ENCODE measurements at regions not wholly inside any gene's neighbourhood (a gene's known extent, or its start where the extent isn't known, plus 50 kb on each side); places are given as distances from the start of the nearest gene placed in this dataset.

GRCh38 chr5:97670447-97670846, 487.4 kb upstream of the RIOK2 start:
- H2AFZ ChIP-seq (ENCODE audit: low read length): no peak overlapping the region
- H2BK120ac ChIP-seq (replicated peaks; ENCODE audit: low read depth, low read length): no peak overlapping the region
- no peaks in the 10 kb centered on the region for H4K20me1 ChIP-seq (replicated peaks in 1 of 2; ENCODE audit: control insufficient read depth in 1 of 2, insufficient read depth in 2 of 2, low read length in 2 of 2)
- FAIRE-seq (no peak), DNase-seq (ENCODE audit: low read depth in 1 of 2, low spot score in 2 of 2) (no peak)
- no peak overlapping the region for H3K4me2 ChIP-seq (ENCODE audit: insufficient read depth in 1 of 2, low read depth in 2 of 2, low read length in 2 of 2)
- H3K4ac ChIP-seq (replicated peaks; ENCODE audit: insufficient read length, low read depth, low read length): no peak overlapping the region
- ChIA-PET POLR2A (ENCODE audit: partially characterized antibody) (no interaction called here), CTCF (ENCODE audit: partially characterized antibody) (no interaction called here)
- no peak overlapping the region for H2BK15ac ChIP-seq (ENCODE audit: low read length)
- no peak overlapping the region for H4K91ac ChIP-seq (replicated peaks; ENCODE audit: insufficient read length, low read length)
- no peaks in the 10 kb centered on the region for H3K23me2 ChIP-seq (ENCODE audit: low read depth, low read length)
- no peak overlapping the region for H3K27ac ChIP-seq (ENCODE audit: low read depth, low read length)
- H4K8ac ChIP-seq (ENCODE audit: extremely low read depth, insufficient read depth, low read length): no peak overlapping the region
- no peaks in the 10 kb centered on the region for H3K27me3 ChIP-seq (replicated peaks in 1 of 4; ENCODE audit: control insufficient read depth in 3 of 4, extremely low read depth in 1 of 4, insufficient read depth in 3 of 4, low read length in 3 of 4)
- H2BK12ac ChIP-seq (ENCODE audit: low read depth, low read length): no peak overlapping the region
- H2BK5ac ChIP-seq (ENCODE audit: low read depth, low read length): no peak overlapping the region
- no peak overlapping the region for H2BK20ac ChIP-seq (ENCODE audit: low read length)
- H3K56ac ChIP-seq (replicated peaks; ENCODE audit: insufficient read length, low read depth, low read length): no peak overlapping the region
- H3K23ac ChIP-seq (ENCODE audit: insufficient read length): no peak overlapping the region
- no peak overlapping the region for H4K5ac ChIP-seq (ENCODE audit: insufficient read length, low read depth, low read length)
- H3K9me3 ChIP-seq (ENCODE audit: insufficient read depth in 2 of 2, low read depth in 1 of 2, low read length in 1 of 2): no peaks in the 10 kb centered on the region
- H3K9ac ChIP-seq (replicated peaks in 1 of 4; ENCODE audit: extremely low read depth in 1 of 4, low read depth in 3 of 4, low read length in 3 of 4): no peak overlapping the region
- H3K14ac ChIP-seq (ENCODE audit: insufficient read length): no peak overlapping the region
- H3K18ac ChIP-seq (ENCODE audit: extremely low read depth, low read length): no peak overlapping the region
- H3K79me1 ChIP-seq (ENCODE audit: low read depth, low read length): no peaks in the 10 kb centered on the region
- H3K79me2 ChIP-seq (ENCODE audit: control insufficient read depth in 1 of 2, insufficient read depth in 2 of 2, low read length in 2 of 2): no peaks in the 10 kb centered on the region
- TF ChIP-seq CTBP2 (IDR thresholded peaks at IDR 0.05; ENCODE audit: borderline replicate concordance, insufficient read depth, insufficient read length, low read length): no peak
- no peaks in the 10 kb centered on the region for H3K4me1 ChIP-seq (replicated peaks in 1 of 4; ENCODE audit: control insufficient read depth in 3 of 4, insufficient read depth in 4 of 4, low read length in 3 of 4)
- H3K4me3 ChIP-seq (ENCODE audit: extremely low read depth in 1 of 4, insufficient read depth in 2 of 4, low read depth in 3 of 4, low read length in 4 of 4): no peak overlapping the region
- H3K36me3 ChIP-seq (ENCODE audit: control insufficient read depth in 2 of 4, insufficient read depth in 4 of 4, low read length in 3 of 4): no peaks in the 10 kb centered on the region
- no peak overlapping the region for H2AK5ac ChIP-seq (ENCODE audit: low read depth, low read length)

Data from H1 (cell line).